ENCODE measurements at regions not wholly inside any gene's neighbourhood (a gene's known extent, or its start where the extent isn't known, plus 50 kb on each side); places are given as distances from the start of the nearest gene placed in this dataset.
"Not testable (repeated sequence)": the region's sequence is repeated elsewhere in the genome, so short reads cannot be mapped to it uniquely, and the experiment has no call there.

GRCh38 chr14:40216976-40217375, 784.7 kb upstream of the FBXO33 start:
- no peak for DNase-seq (ENCODE audit: low read depth, low spot score)
- ChIA-PET CTCF (no interaction called here), POLR2A (no interaction called here)
- Histone ChIP-seq H3K27ac (ENCODE audit: low read length) (no peak overlapping the region), H3K9me3 (ENCODE audit: control insufficient read depth, insufficient read depth, low read depth, low read length) (no peaks in the 10 kb centered on the region), H3K36me3 (ENCODE audit: control insufficient read depth, insufficient read depth, low read length) (no peaks in the 10 kb centered on the region), H3K27me3 (ENCODE audit: control insufficient read depth, insufficient read depth, low read length) (no peaks in the 10 kb centered on the region), H3K4me1 (ENCODE audit: control insufficient read depth, insufficient read depth, low read length) (no peaks in the 10 kb centered on the region), H3K4me3 (ENCODE audit: low read depth in 2 of 2, low read length in 2 of 2) (no peak overlapping the region)
- intact Hi-C loops (cut with micrococcal nuclease; ENCODE audit: unreplicated experiment): no loop called here
- ATAC-seq: no peak
- in situ Hi-C loops (cut with HindIII; ENCODE audit: low pct_unique_long_range_greater_than_20kb, low sequenced_read_pairs): no loop called here
- TF ChIP-seq SIN3A (IDR thresholded peaks at IDR 0.05; ENCODE audit: borderline replicate concordance, insufficient read depth, low read depth, low read length): no peak
- TF ChIP-seq CTCF (IDR thresholded peaks at IDR 0.05): no peak
- TF ChIP-seq, protein P1, sequence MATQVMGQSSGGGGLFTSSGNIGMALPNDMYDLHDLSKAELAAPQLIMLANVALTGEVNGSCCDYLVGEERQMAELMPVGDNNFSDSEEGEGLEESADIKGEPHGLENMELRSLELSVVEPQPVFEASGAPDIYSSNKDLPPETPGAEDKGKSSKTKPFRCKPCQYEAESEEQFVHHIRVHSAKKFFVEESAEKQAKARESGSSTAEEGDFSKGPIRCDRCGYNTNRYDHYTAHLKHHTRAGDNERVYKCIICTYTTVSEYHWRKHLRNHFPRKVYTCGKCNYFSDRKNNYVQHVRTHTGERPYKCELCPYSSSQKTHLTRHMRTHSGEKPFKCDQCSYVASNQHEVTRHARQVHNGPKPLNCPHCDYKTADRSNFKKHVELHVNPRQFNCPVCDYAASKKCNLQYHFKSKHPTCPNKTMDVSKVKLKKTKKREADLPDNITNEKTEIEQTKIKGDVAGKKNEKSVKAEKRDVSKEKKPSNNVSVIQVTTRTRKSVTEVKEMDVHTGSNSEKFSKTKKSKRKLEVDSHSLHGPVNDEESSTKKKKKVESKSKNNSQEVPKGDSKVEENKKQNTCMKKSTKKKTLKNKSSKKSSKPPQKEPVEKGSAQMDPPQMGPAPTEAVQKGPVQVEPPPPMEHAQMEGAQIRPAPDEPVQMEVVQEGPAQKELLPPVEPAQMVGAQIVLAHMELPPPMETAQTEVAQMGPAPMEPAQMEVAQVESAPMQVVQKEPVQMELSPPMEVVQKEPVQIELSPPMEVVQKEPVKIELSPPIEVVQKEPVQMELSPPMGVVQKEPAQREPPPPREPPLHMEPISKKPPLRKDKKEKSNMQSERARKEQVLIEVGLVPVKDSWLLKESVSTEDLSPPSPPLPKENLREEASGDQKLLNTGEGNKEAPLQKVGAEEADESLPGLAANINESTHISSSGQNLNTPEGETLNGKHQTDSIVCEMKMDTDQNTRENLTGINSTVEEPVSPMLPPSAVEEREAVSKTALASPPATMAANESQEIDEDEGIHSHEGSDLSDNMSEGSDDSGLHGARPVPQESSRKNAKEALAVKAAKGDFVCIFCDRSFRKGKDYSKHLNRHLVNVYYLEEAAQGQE (IDR thresholded peaks at IDR 0.05; ENCODE audit: insufficient read depth in 1 of 2, low read depth in 2 of 2, low read length in 1 of 2): no peak
- TF ChIP-seq POLR2AphosphoS5 (IDR thresholded peaks at IDR 0.05; ENCODE audit: low read depth, low read length): no peak
- TF ChIP-seq TCF7L2 (IDR thresholded peaks at IDR 0.05; ENCODE audit: low read depth, low read length): no peak
- no TSS peak for BruUV-seq (replicated peaks)

- POLR2A ChIA-PET; H3K27me3 ChIP-seq (ENCODE audit: control insufficient read depth, insufficient read depth, low read length); H3K27ac ChIP-seq (ENCODE audit: low read length); in situ Hi-C loops (cut with HindIII; ENCODE audit: low pct_unique_long_range_greater_than_20kb, low sequenced_read_pairs); BruUV-seq (replicated peaks); H3K9me3 ChIP-seq (ENCODE audit: control insufficient read depth, insufficient read depth, low read depth, low read length); DNase-seq (ENCODE audit: low read depth, low spot score); H3K36me3 ChIP-seq (ENCODE audit: control insufficient read depth, insufficient read depth, low read length); H3K4me3 ChIP-seq (ENCODE audit: low read depth in 2 of 2, low read length in 2 of 2); CTCF ChIA-PET; intact Hi-C loops (cut with micrococcal nuclease; ENCODE audit: unreplicated experiment); ATAC-seq; H3K4me1 ChIP-seq (ENCODE audit: control insufficient read depth, insufficient read depth, low read length): not testable (repeated sequence)
Observed at GRCh38 chr14:40216408-40216807, 784.2 kb upstream of the FBXO33 start.

DNA sequence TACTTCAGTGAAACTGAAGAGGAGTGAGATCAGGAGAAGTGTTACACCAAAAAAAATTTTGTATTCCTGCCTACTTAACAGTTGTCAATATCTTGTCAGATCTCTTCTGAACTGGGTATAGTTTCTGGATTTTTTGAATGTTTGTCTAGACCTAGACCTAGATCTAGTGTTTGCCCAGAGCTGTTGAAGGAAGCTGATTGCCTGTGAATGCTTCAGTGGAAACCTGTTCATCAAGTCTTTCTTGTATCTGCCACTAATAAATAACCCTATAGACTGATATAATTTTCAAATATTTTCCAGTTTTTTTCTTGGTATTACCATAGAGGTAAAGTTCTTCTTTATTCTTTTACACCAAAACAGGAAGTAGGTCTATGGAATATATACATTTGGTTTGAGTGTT, 781.5 kb upstream of the FBXO33 start:
- no peak for TF ChIP-seq CTCF (IDR thresholded peaks at IDR 0.05)
- TF ChIP-seq, protein P1 (IDR thresholded peaks at IDR 0.05; ENCODE audit: insufficient read depth in 1 of 2, low read depth in 2 of 2, low read length in 1 of 2): no peak
- no peak for TF ChIP-seq TCF7L2 (IDR thresholded peaks at IDR 0.05; ENCODE audit: low read depth, low read length)
- TF ChIP-seq POLR2AphosphoS5 (IDR thresholded peaks at IDR 0.05; ENCODE audit: low read depth, low read length): no peak
- TF ChIP-seq SIN3A (IDR thresholded peaks at IDR 0.05; ENCODE audit: borderline replicate concordance, insufficient read depth, low read depth, low read length): no peak

More for the DNA sequence above, 781.5 kb upstream of the FBXO33 start:
- ChIA-PET CTCF (no interaction called here), POLR2A (no interaction called here)
- BruUV-seq (replicated peaks): no TSS peak
- Histone ChIP-seq H3K4me3 (ENCODE audit: low read depth in 2 of 2, low read length in 2 of 2) (no peak overlapping the region), H3K27ac (ENCODE audit: low read length) (no peak overlapping the region), H3K4me1 (ENCODE audit: control insufficient read depth, insufficient read depth, low read length) (no peaks in the 10 kb centered on the region), H3K36me3 (ENCODE audit: control insufficient read depth, insufficient read depth, low read length) (no peaks in the 10 kb centered on the region), H3K9me3 (ENCODE audit: control insufficient read depth, insufficient read depth, low read depth, low read length) (no peaks in the 10 kb centered on the region), H3K27me3 (ENCODE audit: control insufficient read depth, insufficient read depth, low read length) (no peaks in the 10 kb centered on the region)
- intact Hi-C loops (cut with micrococcal nuclease; ENCODE audit: unreplicated experiment): no loop called here
- DNase-seq (ENCODE audit: low read depth, low spot score): no peak
- in situ Hi-C loops (cut with HindIII; ENCODE audit: low pct_unique_long_range_greater_than_20kb, low sequenced_read_pairs): no loop called here
- ATAC-seq: no peak

Measured in Panc1 (cell line).